ENCODE measurements at regions not wholly inside any gene's neighbourhood (a gene's known extent, or its start where the extent isn't known, plus 50 kb on each side); places are given as distances from the start of the nearest gene placed in this dataset.
A peak's percentile ranks its signal among the peaks of the same experiment; 100 is the strongest.

DNA sequence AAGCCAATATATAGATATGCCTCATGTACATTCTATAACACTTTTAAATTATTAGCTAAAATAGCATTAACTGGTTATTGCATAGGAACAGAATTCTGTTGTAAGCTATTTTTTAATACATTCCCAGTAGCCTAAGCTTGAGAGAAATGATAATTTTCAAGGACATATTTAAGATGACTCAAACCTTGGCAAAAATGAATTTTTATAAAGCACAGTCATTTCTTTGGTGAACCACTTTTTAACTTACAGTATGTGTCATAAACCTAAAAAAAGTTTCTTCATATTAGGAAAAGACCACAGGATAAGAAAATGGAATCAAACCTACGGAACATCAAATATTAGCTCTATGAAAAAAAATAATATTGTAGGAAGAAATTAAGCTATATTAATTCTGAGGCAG, 986.3 kb downstream of the STIM2 start:
- DNase-seq (ENCODE audit: low spot score): no peak

DNA sequence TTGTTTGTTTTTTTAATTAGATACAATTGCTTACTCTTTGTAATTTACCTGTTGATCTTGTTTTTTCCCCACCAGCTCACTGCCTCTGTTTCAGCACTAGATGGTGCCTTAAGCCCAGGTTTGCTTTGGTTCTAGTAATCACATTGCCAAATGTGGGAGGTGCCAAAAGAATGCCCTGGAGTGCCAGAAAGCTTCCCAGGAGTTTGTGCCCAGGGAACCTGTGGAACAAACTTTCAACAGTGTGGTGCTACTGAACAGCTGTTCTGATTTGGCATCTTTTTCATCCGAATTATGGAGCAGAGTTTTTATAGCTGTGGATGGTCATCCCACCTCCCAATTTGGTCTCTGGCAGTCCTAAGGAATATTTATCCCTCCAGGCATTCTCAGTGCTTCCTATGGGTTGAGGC, 1000.7 kb downstream of the STIM2 start:
- peak; percentile 3 for DNase-seq (ENCODE audit: low spot score)

DNA sequence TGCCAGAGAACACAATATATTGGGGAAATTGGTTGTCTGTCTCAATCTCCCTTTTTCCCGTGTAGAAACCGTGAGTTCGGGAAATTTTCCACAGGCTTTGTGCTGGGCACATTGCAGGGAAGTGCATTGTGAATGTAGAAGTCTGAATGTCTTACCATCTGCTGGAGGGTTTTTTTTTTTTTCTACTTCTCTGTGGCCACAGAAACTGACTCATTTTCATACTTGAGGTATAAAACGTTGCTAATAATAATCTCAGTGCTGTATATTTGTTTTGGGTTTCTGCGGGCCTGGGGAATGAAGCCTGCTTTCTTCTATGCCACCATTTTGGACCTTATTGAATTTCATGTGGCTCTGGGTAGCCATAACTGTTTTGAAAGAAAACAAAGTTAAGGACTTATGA, 1001.2 kb downstream of the STIM2 start:
- DNase-seq (ENCODE audit: low spot score): no peak

DNA sequence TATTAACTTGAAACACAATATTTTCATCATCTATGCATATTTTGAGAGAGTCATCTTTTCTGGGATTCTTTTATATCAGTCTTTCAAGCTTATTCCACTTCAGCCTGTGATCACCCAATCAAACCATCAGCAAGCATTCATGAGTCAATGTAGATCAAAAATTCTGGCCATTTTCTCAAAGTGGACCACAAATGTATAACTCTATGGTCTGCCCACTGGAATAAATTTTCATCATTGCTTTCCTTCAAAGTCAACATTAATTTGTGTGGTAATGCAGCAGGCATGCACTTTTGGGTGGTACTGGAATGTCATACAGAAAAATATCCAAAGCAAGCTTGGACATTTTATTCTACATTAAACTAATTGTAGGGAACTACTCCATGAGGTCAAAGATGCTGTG, 1013.0 kb downstream of the STIM2 start:
- no peak for DNase-seq (ENCODE audit: low spot score)

DNA sequence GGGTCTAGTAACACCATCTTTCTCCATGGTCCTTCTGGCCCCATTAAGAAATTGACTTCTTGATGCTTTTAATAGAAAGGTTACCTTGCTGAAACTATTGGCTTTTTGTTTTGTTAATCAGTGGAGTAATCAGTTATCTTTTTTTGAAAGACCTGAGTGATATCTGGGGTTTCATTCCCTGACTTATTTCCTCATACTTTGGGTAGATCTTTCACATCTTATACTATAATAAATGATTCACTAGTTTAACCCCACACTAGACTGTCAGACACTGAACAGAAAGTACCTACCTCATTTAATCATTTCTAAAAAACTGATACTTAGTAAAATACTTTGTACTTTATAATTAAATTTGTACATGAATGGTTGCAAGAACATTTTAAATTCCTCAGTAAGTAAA, 1021.1 kb downstream of the STIM2 start:
- no peak for DNase-seq (ENCODE audit: low spot score)

DNA sequence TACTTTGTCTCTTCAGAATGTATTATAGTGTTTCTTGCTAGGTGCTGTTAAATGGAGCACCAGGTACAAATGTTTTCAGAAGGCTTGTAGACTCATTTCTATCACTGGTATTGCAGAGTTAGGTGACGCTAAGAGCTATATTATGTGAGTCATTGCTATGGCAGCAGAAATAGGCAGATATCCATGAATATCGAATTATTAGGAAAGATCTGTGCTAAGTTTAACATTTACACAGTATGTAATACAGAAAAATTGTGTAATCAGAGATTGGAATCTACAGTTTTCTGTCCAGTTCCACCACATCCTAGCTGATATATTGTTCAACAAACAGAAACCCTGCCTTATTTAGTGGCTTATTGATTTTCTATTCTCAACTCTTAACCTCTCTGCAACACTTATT, 1025.5 kb downstream of the STIM2 start:
- DNase-seq (ENCODE audit: low spot score): no peak

DNA sequence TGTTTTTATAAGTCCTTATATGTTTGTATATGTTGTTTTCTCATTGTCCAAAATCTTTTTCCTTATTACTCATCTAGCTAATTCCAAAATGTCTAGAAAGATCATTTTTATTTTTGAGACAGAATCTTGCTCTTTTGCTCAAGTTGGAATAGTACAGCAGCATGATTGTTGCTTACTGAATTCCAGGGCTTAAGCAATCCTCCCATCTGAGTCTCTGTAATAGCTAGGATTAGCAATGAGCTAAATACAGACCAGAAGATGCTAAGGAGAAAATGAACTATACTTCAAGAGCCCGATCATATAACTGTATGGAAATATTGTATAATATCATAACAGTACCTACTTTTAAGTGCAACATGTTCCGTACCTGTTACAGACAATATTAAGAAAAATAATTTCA, 1027.0 kb downstream of the STIM2 start:
- no peak for DNase-seq (ENCODE audit: low spot score)

DNA sequence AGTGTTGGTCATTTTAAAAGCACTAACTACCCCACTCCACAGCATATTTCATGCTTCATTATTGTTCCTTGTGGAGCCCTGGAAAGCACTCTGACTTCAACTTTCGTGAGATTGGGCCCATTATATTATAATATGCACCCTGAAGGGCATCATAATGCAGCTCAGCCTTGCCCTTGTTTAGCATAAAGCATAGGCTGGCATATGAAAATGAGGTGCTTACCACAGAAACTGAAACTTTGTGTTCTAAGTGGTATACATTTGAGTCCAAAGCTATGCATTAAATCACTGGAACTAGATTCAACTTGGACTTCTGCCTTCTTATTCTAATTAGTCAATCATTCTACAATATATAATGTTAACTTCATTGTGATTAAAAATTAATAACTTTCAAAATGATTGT, 1027.9 kb downstream of the STIM2 start:
- DNase-seq (ENCODE audit: low spot score): no peak

DNA sequence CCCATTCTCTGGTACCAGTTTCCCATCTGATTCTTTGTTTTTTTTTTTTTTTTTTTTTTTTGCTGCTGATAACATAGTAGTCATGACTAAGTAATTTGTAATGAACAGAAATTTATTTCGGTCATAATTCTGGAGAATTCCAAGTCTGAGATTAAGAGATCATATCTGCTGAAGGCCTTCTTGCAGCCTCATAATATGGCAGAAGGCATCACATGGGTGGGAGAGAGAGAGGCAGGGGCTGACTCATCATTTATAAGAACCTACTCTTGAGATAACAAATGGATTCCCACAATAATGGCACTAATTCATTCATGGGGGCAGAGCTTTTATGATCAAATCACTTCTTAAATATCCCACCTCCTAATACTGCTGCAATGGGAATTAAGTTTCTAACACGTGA, 1034.3 kb downstream of the STIM2 start:
- no peak for DNase-seq (ENCODE audit: low spot score)

DNA sequence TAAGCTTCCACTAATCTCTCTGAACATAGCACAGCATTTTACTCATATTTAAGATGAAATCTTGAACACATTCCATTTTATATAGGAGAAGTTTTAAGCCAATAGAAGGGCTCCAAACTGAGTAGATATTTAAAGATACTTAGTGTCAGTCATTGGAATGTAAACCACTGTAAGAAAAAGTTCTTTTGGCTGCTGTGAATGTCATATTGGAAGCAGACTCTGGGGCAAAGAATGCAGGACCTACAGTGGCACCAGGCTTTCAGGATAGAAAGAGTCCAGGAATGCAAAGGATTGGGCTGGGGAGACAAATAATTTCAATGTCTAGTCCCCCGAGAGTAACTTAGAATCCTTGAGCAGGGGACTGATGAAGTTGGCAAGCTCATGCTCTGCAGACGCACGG, 1047.7 kb downstream of the STIM2 start:
- no peak for DNase-seq (ENCODE audit: low spot score)

DNA sequence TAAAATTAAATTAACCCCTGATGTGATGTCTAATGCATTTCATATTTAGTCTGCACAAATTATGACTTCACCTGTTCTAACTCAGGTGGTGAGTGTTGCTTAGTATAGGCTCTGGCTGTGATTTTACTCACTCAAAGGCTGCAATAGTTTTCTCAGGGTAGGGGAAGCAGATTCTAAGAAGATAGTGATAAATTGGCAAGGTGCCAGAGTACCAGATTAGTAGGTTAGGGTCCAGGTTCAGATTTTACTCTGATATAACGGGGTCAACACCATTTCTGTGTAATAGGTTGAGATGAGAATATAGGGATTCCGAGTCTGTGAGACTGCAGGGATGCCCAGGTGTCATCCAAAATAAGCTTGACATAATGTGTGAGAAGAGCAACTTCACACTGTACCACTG, 1049.6 kb downstream of the STIM2 start:
- no peak for DNase-seq (ENCODE audit: low spot score)

DNA sequence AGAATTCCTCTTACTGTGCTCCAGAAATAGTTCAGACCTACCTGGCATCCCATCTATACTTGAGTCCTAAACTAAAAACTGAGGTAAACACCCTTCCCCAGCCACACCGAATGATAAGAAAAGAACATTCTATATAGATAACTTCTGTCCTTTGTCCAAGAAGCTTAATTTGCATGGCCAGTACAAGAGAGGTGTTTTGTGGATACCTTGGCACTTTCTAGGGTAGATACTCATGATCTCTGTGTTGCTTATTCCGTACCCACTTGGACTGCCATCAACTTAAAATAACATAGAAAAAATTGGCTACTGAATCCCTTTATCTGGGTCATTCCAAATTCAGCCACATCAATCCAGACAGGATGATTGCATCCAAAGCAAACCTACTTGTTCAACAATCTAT, 1050.4 kb downstream of the STIM2 start:
- DNase-seq (ENCODE audit: low spot score): no peak

DNA sequence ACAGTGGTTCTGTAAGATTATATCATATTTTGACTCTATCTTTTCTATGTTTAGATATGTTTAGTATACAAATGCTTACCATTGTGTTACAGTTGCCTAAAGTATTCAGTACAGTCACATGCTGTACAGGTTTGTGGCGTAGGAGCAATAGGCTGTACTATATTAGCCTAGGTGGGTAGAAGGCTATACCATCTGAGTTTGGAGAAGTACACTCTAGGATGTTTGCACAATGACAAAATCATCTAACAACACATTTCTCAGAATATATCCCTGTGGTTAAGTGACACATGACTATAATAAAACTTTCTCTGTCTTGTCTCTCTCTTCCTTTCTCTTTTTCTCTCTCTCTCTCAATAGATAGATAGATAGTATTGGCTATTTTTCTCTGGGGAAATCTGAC, 1053.1 kb downstream of the STIM2 start:
- no peak for DNase-seq (ENCODE audit: low spot score)

DNA sequence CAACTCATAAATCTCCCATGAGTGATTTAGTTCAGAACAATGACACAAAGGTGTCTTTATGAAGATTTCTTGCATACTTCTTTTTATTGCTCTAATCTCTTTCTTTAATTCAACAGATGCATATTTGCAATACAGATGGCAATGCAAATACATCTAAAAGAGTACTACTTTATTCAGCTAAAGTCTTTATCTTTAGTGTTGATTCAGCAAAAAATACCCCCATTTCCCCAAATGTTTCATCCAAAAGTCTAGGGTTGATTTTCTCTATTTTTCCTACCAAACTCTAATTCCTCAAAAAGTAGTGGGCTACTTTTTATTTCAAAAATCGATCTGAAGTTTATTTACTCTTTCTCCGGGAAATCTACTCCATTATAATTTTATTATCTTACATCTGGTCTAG, 1055.2 kb downstream of the STIM2 start:
- DNase-seq (ENCODE audit: low spot score): no peak

DNA sequence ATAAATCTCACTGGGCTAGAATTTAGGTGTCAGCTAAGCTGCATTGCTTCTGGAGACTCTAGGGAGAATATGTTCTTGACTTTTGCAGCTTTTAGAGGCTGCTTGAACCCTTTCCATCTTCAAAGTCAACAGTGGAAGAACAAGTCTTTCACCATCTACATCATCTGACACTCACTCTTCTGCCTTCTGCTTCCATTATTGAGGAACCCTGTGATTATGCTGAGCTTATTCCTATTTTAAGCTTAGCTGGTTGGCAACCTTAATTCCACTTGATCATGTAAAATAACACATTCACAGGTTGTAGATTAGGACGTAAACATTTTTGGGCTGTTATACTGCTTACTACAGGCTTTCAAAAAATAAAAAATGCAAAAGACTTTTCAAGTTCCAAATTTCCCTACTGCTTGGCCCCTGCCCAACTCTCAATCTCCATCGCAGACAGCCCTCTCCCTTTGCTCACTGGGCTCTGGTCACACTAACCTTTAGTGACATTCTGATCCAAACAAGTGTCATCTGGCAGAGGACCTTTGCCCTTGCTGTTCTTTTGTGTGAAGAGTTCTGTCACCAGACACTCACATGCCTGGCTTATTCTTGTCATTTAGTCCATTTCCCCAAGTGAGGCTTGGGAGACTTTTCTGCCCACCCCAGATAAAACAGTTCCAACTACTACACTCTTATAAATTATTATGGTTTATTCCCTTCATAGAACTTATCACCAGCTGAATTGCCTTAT, 1056.0 kb downstream of the STIM2 start:
- no peak for DNase-seq (ENCODE audit: low spot score)

DNA sequence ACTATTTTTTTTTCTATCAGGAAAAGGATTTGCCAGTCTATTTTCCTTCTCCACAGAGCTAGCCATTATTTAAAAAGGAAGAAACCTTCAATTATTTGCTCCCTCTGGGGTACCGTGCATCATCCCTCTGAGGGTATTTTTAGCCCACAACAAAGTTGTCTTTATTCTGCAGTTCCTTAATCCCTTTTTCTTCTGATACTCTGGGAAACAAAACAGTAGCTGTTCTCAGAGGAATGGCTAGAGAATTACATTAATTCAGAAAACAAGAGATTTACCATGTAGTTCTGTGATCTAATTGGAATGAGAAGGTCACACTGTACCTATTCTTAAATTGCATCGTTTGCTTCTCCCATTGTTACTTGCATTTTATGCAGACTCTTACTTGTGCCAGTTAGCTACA, 1056.7 kb downstream of the STIM2 start:
- no peak for DNase-seq (ENCODE audit: low spot score)

DNA sequence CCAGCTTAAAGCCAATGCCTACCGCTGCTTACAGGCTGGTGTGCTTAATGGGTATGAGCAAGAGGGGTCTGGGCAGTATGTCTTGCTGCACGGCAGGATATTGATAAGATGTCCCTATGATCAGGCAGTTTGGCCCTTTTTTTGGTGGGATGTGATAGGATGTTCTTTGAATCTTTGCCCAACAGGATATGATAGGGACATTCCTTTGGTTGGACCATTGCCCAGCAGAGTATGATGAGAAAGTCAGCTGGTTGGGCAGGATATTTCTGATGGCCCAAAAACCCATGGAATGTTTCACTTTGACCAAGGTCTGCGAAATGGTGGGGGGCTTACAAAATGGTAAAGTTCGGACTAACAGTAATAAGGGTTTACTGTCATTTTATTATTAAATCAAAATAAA, 1060.6 kb downstream of the STIM2 start:
- DNase-seq (ENCODE audit: low spot score): no peak

DNA sequence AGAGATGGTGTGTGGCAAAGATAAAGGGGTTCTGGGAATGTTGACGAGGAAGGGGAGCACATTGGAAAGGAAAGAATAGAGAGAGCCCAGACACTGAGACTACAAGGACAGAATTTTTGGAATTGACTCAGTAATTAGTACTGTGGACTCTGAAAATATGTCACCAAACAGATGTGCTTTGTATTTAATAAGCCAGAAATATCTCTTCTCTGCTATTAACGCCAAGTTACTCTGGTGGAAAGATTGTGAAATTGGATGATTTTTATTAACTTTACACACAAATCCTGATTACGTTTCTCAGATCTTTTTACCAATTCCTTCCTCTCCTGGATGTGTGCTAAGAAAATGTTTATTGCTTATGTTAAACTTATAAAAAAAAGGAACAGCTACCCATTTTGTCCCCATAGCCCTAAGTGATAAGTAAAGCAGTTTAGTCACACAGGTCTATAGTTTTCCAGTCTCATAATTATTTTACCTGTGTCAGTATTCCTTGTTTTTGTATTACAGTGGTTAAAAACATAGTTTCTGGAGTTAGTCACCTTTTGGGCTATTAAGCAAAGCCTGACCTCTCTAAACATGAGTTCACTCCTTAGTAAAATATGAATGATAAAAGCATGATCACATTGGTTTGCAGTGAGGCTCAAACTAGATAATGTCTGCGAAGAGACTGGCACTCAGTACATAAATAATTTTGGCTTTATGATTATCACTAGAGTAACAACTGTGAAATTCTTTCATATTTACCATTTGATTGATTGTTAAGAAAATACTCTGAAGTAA, 1068.3 kb downstream of the STIM2 start:
- no peak for DNase-seq (ENCODE audit: low spot score)

DNA sequence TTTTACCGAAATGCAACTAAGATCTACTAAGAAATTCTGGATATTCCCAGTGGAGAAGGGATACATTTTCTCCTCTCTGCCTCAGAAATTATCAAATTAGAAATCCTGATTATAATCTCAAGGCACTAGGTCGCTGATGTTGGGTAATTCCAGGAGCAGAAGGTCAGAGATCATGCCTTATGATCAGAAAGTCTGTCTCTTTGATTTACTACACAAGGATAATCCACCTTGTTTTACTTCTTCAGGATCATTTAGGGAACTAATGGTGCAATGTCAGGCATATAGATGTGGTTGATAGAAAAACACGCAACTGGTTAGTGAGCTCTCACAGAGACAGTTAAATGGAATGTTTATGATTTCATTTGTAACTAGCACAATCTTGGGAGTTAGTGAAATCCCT, 1069.7 kb downstream of the STIM2 start:
- no peak for DNase-seq (ENCODE audit: low spot score)

DNA sequence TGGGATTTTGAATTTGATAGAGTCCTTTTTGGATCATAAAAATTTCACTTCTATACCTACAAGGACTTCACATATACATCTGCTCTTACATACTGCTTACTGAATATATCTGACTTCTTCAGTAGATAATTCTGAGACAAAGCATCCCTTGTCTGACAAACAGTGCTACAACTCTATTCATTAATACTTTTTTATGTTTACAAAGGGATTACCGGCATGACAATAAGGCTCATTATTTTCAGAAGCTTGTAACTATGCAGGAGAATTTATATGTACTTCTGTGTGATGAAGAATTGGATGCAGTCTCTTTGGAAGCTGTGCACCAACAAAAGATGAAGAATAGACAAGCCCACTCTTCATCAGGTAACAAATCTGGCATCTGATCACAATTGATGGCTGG, 1070.3 kb downstream of the STIM2 start:
- DNase-seq (ENCODE audit: low spot score): no peak

DNA sequence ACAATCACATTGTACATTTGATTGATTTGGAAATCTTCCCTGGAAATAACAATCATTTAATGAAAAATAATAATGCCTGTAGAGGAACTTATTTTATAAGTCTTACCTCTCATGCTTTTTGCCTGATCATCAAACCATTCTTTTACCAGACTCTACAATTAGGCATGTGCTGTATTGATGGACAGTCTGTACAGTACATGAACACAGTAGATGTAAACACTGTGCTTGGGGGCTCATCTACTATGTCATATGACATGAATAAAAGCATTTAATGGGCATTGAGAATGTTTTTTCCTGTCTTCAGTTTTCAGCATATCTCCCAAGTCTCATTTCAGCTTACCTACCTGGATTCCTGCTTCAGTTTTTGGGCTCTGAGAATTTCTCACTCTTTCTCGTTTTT, 1070.9 kb downstream of the STIM2 start:
- no peak for DNase-seq (ENCODE audit: low spot score)

DNA sequence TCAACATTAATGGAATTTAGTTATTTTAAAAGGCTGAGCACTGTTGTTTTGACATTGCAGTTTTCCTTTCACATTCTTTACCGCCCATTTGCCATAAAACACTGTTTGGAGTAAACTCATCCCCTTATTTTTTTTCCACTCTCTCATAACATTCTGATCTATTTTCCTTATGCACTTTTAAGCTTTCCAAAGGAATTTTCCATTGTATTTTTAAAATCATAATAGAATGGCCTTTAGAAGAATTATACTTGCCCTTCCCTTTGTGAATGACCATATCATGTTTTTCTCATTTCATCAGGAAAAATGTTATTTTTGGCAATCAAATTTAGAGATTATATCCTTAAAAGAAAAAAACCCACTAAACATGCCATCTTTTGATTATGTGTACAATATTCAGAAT, 1074.2 kb downstream of the STIM2 start:
- DNase-seq (ENCODE audit: low spot score): no peak

DNA sequence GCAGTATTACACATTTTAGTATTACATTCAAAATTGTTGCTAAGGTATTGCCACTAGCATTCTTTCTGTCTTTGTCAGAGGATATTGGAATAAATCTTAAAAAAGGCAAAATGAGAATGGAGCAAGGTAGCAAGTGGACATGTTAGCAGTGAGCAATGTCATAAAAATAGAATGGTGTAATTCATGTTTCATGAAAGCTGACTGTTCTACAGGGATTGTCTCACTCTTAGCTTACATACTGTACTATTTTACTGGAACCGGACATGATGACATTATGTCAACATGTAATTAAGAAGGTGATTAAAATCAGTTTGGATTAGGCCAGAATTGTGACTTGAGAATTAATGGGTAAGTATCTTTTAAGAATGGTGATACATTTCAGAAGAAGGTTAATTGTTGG, 1086.2 kb downstream of the STIM2 start:
- no peak for DNase-seq (ENCODE audit: low spot score)

DNA sequence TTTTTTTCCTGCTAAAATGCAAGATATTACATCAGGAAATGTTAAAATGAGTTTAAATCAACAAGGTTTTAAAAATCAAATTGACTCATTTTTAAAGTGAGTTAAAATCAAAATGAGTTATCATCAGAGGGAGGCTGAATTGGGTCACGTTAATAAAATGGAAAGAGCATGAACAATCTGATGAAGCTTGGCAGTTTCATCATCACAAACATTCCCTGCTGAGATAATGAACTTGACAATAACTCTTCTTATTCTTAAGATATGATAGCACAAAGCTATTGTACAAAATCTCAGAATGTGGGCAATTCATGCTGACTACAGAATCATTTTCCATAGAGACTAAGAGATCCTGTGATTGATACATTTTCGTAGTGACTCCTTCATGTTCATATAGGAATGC, 1086.7 kb downstream of the STIM2 start:
- DNase-seq (ENCODE audit: low spot score): no peak
